NCI-H524 (cell line): ENCODE measurements at regions not wholly inside any gene's neighbourhood (a gene's known extent, or its start where the extent isn't known, plus 50 kb on each side); places are given as distances from the start of the nearest gene placed in this dataset.

Source experiments
- DNase-seq, 2 experiments: peaks; one replicate each; lab custom pipeline; 2025; lab: John Stamatoyannopoulos, UW

- no peak for DNase-seq
These were observed 52.0 kb upstream of the NPTX2 start for GRCh38 chr7:98565103-98565502.

DNA sequence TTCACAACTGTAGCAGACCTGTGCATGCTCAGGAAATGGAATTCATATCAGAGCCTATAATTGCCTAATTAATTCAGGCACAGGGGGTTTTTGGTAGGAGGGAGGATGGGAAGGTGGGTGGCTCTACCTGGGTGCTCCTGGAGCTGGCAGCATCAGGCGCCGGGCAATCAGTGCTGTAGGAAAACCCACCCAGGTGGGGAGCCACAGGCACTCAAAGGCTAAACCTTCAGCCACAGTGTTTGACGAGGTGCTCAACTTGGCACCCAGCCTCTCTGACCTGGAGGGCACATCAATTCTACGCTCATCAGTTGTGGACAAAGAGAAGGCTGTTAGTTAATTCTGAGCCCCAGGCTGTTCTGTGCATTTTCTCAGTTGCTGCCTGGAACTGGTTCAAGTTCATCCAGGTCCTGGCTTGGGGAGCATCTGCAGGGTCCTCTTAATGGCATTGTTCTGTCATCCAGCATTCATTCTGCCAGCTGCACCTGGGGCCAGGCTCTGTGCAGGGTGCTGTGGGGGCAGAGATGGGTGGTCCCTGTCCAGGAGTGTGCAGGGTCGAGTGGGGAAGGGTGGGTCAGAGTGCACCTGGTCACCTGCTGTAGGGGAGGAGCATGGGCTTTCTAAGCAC is 54.1 kb upstream of the NPTX2 start:
- DNase-seq = no peak

DNA sequence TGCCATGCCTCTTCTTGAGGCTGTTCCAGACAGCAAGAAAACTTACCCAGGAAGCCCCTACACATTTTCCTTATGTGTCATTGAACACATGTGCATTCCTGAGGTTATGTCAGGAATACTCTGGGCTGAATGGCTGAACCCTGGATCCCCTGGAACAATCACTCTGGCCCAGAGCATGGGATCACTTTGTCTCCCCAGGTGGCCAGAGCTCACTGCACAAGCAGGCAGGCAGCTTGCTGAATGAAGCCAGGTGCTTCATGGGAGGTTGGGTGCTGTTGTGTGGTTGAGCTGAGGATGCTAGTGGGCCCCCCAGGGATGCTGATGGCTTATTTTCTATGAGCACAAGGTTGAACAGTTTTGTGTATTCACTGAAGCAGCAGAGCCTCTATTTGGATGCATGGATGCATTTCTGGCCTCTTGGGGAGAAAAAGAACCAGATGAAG is 54.7 kb upstream of the NPTX2 start:
- DNase-seq = no peak

- DNase-seq = peak; percentile 39 to 59
These were observed 57.1 kb upstream of the NPTX2 start for GRCh38 chr7:98559958-98560357.

- DNase-seq = no peak
These were observed 57.9 kb upstream of the NPTX2 start for GRCh38 chr7:98559219-98559618.

GRCh38 chr7:98557538-98558031 is 59.5 kb upstream of the NPTX2 start:
- DNase-seq = peak; percentile 89 to 92

GRCh38 chr7:98556288-98556687 is 60.8 kb upstream of the NPTX2 start:
- peak; percentile 20 to 74 for DNase-seq

DNA sequence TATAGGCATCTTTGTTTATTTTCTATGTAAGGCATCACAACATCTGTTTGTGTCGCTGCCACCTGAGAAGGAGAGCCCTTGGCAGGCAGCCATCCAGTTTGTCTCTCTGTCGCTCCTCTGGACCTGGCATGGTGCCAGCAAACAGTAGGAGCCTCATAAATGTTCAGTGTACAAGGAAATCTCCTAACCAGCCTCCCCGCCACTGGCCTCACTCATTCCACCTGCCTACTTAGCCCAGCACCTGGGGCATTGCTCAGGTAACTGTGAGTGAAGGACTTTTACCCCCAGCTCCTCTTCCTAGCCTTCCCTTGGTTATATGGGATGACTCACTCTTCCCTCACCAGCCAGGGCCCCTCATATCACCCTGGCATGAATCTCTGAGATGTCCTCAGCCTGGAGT is 61.7 kb upstream of the NPTX2 start:
- no peak for DNase-seq

DNA sequence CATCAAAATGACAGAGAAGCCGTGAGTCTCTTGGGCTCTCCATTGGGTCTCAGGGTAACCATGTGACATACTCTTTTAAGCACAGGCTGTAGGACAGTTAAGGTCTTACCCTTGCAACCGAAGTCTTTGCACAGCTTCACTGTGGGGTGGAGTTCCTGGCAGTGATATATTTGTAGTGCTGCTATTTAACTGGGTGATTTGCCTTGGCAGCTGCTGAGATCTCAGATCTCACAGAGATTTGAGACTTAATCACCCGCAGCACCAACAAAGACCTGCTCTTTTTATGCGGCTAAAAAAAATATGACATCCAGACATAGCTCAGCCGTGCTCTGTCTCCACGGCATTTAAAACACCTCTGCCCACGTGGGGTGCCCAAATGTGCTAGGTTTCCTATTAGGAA is 63.4 kb upstream of the NPTX2 start:
- DNase-seq = peak in 1 of 2 experiments; percentile 48

DNA sequence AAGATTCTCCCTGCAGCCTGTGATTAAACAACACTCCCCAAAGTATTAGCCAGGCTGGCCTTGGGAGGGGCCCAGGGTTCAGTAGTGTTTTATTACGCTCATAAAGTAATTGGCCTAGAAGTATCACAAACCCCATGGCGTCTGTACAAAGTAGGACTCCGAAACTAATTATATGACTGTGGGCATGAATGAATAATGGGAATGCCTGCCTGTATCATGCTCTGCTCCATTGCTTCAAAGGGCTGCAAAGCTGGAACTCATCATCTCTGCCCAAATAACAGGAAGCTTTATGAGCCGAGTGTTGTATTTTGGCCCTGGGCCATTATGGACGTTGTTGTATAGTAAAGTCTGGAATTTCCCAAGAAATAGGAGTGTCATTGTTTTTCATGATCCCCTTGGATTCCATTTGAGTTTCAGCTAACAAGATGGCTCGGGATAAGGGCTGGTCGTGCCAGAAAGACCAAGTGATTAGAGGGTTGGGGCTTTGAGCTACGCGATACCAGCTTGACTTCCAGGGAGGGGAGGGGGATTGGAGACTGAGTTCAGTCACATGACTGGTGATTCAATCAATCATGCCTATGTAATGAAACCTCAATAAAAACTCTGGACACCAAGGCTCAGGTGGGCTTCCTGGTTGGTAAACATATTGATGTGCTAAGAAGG is 65.3 kb upstream of the NPTX2 start:
- no peak for DNase-seq

DNA sequence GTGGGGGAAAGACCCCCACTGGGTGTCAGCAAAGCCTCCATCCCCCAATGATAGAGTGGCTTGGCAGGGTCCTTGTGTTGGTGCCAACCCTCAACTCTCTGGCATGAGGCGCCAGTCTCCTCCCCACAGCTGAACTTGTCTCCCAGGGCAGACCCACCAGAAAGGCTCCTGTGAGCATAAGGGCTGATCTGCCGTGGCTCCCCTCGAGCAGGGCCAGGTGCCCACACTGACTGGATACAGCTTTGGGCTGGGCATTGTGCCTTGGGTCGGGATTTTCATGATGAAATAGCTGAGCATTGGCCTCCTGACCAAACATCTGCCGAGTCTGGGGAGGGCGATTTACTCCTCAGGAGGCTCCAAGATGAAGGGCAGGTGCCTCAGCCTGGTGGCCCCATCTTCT is 68.1 kb upstream of the NPTX2 start:
- peak in 1 of 2 experiments; percentile 5 for DNase-seq

DNA sequence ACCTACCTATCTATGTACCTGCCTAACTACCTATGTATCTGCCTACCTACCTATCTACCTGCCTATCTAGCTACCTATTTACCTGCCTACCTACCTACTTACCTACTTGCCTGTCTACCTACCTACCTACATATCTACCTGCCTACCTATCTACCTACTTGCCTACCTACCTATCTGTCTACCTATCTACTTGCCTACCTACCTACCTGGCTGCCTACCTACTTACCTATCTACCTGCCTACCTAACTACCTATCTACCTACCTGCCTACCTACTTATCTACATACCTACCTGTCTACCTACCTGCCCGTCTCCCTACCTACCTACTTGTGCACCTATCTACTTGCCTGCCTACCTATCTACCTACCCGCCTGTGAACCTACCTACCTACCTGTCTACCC is 68.7 kb upstream of the NPTX2 start:
- no peak for DNase-seq

- DNase-seq = no peak
These were observed 76.0 kb upstream of the NPTX2 start for GRCh38 chr7:98541101-98541500.

DNA sequence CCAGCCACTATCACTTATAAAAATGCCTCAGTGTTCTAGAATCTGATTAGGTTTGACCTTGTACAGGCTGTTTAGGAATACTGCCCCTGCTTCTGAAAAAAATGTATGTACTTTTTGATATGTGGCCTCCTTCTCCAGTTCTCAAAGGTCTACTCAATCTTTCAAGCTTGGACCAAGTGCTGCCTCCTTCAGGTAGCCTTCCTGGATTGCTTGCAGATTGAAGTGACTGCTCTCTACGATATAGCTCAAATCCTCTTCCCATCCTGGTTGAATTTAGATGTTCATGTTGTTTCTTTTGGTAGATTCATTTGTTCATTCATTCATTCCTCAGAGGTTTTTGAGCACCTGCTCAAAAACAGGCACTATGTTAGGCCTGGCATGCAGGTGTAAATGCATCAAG is 77.2 kb upstream of the NPTX2 start:
- no peak for DNase-seq

DNA sequence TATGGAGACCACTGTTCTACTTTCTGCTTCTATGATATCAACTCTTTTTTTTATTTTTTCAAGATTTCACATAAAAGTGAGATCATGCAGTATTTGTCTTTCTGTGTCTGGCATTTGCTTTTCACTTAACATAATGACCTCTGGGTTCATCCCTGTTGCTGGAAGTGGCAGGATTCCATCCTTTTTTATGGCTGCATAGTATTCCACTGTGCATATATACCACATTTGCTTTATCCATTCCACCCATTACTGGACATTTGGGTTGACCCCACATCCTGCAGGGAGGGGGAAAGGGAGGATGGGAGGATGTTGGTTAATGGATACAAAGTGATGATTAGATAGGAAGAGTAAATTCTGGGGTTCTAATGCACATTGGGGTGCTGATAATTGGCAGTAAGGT is 80.3 kb upstream of the NPTX2 start:
- no peak for DNase-seq

DNA sequence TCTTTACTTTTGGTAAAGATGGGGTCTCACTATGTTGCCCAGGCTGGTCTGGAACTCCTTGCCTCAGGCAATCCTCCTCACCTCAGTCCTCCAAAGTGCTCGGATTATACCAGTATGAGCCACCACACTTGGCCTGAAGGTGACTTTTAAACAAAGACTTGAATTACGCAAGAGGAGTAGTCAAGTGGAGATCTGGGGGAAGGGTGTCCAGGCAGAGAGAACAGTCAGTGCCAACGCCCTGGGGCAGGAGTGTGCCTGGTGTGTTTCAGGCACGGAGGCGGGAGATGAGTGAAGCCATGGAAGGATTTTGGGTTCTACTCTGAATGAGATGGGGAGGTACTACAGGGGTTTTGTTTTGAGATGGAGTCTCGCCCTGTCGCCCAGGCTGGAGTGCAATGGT is 82.6 kb upstream of the NPTX2 start:
- no peak for DNase-seq

- no peak for DNase-seq
These were observed 85.4 kb upstream of the NPTX2 start for GRCh38 chr7:98531717-98532116.

DNA sequence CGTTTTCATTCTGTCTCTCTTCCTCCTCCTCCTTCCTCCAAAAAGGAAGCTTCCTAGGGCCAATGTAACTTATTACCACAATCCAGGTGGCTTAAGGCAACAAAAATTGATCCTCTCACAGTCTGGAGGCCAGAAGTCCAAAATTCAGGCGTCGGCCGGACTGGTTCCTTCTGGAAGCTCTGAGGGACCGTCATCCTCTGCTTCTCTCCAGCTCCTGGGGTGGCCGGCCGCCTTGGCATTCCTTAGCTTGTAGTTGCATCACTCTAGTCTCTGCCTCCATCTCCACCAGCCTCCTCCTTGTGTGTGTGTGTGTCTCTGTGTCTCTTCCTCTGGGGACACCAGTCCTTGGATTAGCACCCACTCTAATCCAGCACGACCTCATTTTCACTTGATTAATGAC is 89.0 kb upstream of the NPTX2 start:
- DNase-seq = no peak

DNA sequence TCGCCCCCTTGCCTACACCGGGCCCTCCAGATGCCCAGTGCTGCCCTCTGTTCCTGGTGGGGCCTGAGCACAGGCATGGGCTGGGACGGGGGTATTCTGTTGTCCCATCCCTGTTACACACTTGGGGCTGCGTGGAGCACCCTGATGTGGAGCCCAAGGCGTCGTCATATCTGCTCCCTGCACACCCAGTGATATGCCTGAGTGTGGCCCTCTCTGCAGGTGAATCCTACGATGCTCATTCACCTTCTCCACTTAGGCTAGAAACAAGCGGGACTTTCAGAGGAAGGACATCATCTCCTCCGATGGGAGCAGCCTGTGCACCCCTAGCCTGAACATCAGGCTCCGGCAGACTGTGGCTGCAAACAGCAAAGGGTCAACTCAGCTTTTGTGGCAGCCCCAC is 91.0 kb upstream of the NPTX2 start:
- DNase-seq = no peak

- no peak for DNase-seq
These were observed 95.9 kb upstream of the NPTX2 start for GRCh38 chr7:98521089-98521692.

- no peak for DNase-seq
These were observed 96.6 kb upstream of the NPTX2 start for GRCh38 chr7:98520356-98520951.

GRCh38 chr7:98518159-98518947 is 98.7 kb upstream of the NPTX2 start:
- no peak for DNase-seq
